K562 (cell line): ENCODE measurements at regions not wholly inside any gene's neighbourhood (a gene's known extent, or its start where the extent isn't known, plus 50 kb on each side); places are given as distances from the start of the nearest gene placed in this dataset.
A peak's percentile ranks its signal among the peaks of the same experiment; 100 is the strongest.

ENCODE experiments used
- ATAC-seq: fragments of 200-7000 bp; cut with Tn5 transposase; 3 replicates; pipeline ENCODE4 v1.9.1; 2020; ENCODE audit warnings: moderate library complexity
- BruUV-seq: library from RNA; stranded (reverse); fragments of 400-500 nt; replicated peaks from 2 replicates; lab custom pipeline; 2021; lab: Mats Ljungman, UMichigan
- CTCF ChIA-PET: fragments of 300-600 bp; formaldehyde crosslinking; extraction: SDS; loops from one replicate; lab custom pipeline; 2021; ENCODE audit warnings: low intra/inter-chr PET ratio; lab: Yijun Ruan, JAX
- POLR2A ChIA-PET: fragments of 300-600, 350-650 bp; sonication (Branson Sonifier 250); formaldehyde crosslinking; extraction: SDS; loops from one replicate; lab custom pipeline; 2021; ENCODE audit warnings: antibody characterized with exemption, inconsistent platforms; lab: Yijun Ruan, JAX
- DNase-seq, 4 experiments: peaks; one replicate each; pipeline versions ENCODE4 v3.0.0 to v3.0.0-alpha.2; 2011 to 2018; ENCODE audit warnings: low spot score in 3 of 4, mixed read lengths in 3 of 4; ENCODE audit errors: extremely low read depth in 1 of 4
- FAIRE-seq: peaks from 2 replicates; lab custom pipeline; 2011; peaks lifted over from hg19 to GRCh38; lab: Jason Lieb, UNC
- H2AFZ ChIP-seq: 2 replicates; pipeline ENCODE4 v1.6.0; 2011; ENCODE audit warnings: low read depth, low read length, control low read depth, inconsistent platforms
- H3K27ac ChIP-seq: fragments of 200-600 bp; 3 replicates; pipeline ENCODE4 v1.8.0; 2011; ENCODE audit warnings: low read depth, mild to moderate bottlenecking, control low read depth, inconsistent platforms, low read length, moderate library complexity, mixed read lengths; ENCODE audit errors: extremely low read depth
- H3K27me3 ChIP-seq, 2 experiments: fragments of 300-600 bp in 1 of 2; 2 replicates in 1 of 2; 3 replicates in 1 of 2; pipeline versions ENCODE4 v1.6.0 to v1.8.0; 2011; ENCODE audit warnings: inconsistent platforms in 2 of 2, low read length in 2 of 2, mild to moderate bottlenecking in 1 of 2, mixed read lengths in 1 of 2, moderate library complexity in 1 of 2; ENCODE audit not compliant: control insufficient read depth in 2 of 2, insufficient read depth in 2 of 2
- H3K36me3 ChIP-seq: fragments of 300-600 bp; 3 replicates; pipeline ENCODE4 v1.8.0; 2011; ENCODE audit warnings: mild to moderate bottlenecking, low read length, inconsistent platforms; ENCODE audit not compliant: control insufficient read depth, insufficient read depth
- H3K4me1 ChIP-seq, 2 experiments: fragments of 200-600 bp in 1 of 2; replicated peaks in 1 of 2; 2 replicates in 1 of 2; 3 replicates in 1 of 2; pipeline versions ENCODE4 v1.5.1 to v1.8.0; 2011; ENCODE audit warnings: inconsistent platforms in 2 of 2, low read length in 2 of 2, mild to moderate bottlenecking in 1 of 2, mixed read lengths in 1 of 2, moderate library complexity in 1 of 2; ENCODE audit not compliant: control insufficient read depth in 2 of 2, insufficient read depth in 2 of 2
- H3K4me2 ChIP-seq: 2 replicates; pipeline ENCODE4 v1.6.1; 2011; ENCODE audit warnings: low read length, control low read depth, inconsistent platforms, mixed read lengths; ENCODE audit not compliant: insufficient read depth
- H3K4me3 ChIP-seq: fragments of 200-600 bp; sonication (generic), shearing (Covaris generic); 2 replicates; pipeline ENCODE4 v1.5.1; 2016; ENCODE audit warnings: control low read depth, inconsistent platforms
- H3K79me2 ChIP-seq: fragments of 200-600 bp; 3 replicates; pipeline ENCODE4 v1.8.0; 2011; ENCODE audit warnings: low read length, inconsistent platforms; ENCODE audit not compliant: control insufficient read depth, insufficient read depth
- H3K9ac ChIP-seq, 2 experiments: 2 replicates each; pipeline versions ENCODE4 v1.6.0 to v1.6.1; 2011; ENCODE audit warnings: low read depth in 2 of 2, low read length in 2 of 2, control low read depth in 1 of 2, inconsistent platforms in 1 of 2, mild to moderate bottlenecking in 1 of 2, mixed read lengths in 1 of 2; ENCODE audit not compliant: insufficient read depth in 1 of 2
- H3K9me1 ChIP-seq: one replicate; pipeline ENCODE4 v1.6.0; 2011; ENCODE audit warnings: inconsistent platforms, mild to moderate bottlenecking, low read length, moderate library complexity; ENCODE audit not compliant: control insufficient read depth, insufficient read depth
- H3K9me3 ChIP-seq: replicated peaks from 2 replicates; pipeline ENCODE4 v1.5.1; 2011; ENCODE audit warnings: low read depth, low read length, inconsistent platforms; ENCODE audit not compliant: control insufficient read depth, insufficient read depth
- H4K20me1 ChIP-seq: replicated peaks from 2 replicates; pipeline ENCODE4 v1.6.1; 2011; ENCODE audit warnings: low read length, inconsistent platforms, mixed read lengths; ENCODE audit not compliant: control insufficient read depth, insufficient read depth
- DMBX1 ChIP-seq: fragments of 250-450 bp; sonication (Bioruptor Pico); IDR thresholded peaks from 2 replicates; pipeline ENCODE4 v1.8.0; 2022; ENCODE audit warnings: inconsistent platforms, mild to moderate bottlenecking, moderate library complexity, borderline replicate concordance
- LCOR ChIP-seq: sonication (generic); formaldehyde crosslinking; IDR thresholded peaks from 2 replicates; pipeline ENCODE4 v1.8.0; 2022; ENCODE audit warnings: mild to moderate bottlenecking, missing genetic modification reagents
- NR2C1 ChIP-seq, 2 experiments: fragments of 450-650 bp; IDR thresholded peaks; 2 replicates each; pipeline ENCODE4 v1.6.1; 2017; ENCODE audit warnings: mild to moderate bottlenecking in 2 of 2, antibody characterized with exemption in 1 of 2, inconsistent platforms in 1 of 2, missing compliant biosample characterization in 1 of 2, missing genetic modification characterization in 1 of 2
- NR2C2 ChIP-seq, 2 experiments: fragments of 200-800 bp in 1 of 2; sonication (Bioruptor generic) in 1 of 2; sonication (generic) in 1 of 2; formaldehyde crosslinking in 1 of 2; IDR thresholded peaks; 2 replicates each; pipeline versions ENCODE4 v1.6.1 to v1.8.0; 2016 to 2022; ENCODE audit warnings: mild to moderate bottlenecking in 1 of 2, missing compliant biosample characterization in 1 of 2, missing genetic modification characterization in 1 of 2, missing genetic modification reagents in 1 of 2
- OTX1 ChIP-seq: fragments of 450-650 bp; formaldehyde crosslinking; IDR thresholded peaks from 2 replicates; pipeline ENCODE4 v1.4.0; 2022; ENCODE audit warnings: mild to moderate bottlenecking
- RAD21 ChIP-seq, 2 experiments: fragments of 250-450 bp in 1 of 2; fragments of 450-650 bp in 1 of 2; sonication (Bioruptor Pico) in 1 of 2; formaldehyde crosslinking in 1 of 2; IDR thresholded peaks in 1 of 2; conservative IDR thresholded peaks in 1 of 2; 2 replicates each; pipeline versions ENCODE4 v1.4.0 to v1.8.0; 2020 to 2022; ENCODE audit warnings: mild to moderate bottlenecking in 2 of 2, moderate library complexity in 1 of 2
- TAF15 ChIP-seq: fragments of 200-400 bp; formaldehyde crosslinking; IDR thresholded peaks from 2 replicates; pipeline ENCODE4 v1.6.1; 2017; ENCODE audit warnings: mild to moderate bottlenecking, low read depth, low read length, moderate library complexity
- ZKSCAN8 ChIP-seq: fragments of 200-800 bp; sonication (Bioruptor generic); IDR thresholded peaks from 2 replicates; pipeline ENCODE4 v1.6.1; 2016; ENCODE audit warnings: missing genetic modification characterization, missing compliant biosample characterization
- ZNF551 ChIP-seq: fragments of 250-450 bp; sonication (Bioruptor Pico); IDR thresholded peaks from 2 replicates; pipeline ENCODE4 v1.5.0; 2021; ENCODE audit warnings: mild to moderate bottlenecking, moderate library complexity
- ZNF589 ChIP-seq: fragments of 200-800 bp; sonication (Bioruptor generic); IDR thresholded peaks from 2 replicates; pipeline ENCODE4 v1.6.1; 2016; ENCODE audit warnings: low read depth, missing genetic modification characterization, missing compliant biosample characterization
- WGBS: fragments of 100-300 bp; shearing (Covaris generic); methylation state at CpG from one replicate; pipeline ENCODE4 v1.1.6; 2016; ENCODE audit warnings: low coverage, mixed read lengths; ENCODE audit not compliant: insufficient coverage; ENCODE audit errors: missing lambda C conversion rate; 5-methylcytosine and 5-hydroxymethylcytosine counted together
- in situ Hi-C: fragments of 300-500 bp; cut with MboI; formaldehyde crosslinking; loops from 4 replicates; pipeline ENCODE4 v1.15.0; 2018; ENCODE audit warnings: inconsistent platforms, mixed read lengths
- intact Hi-C: fragments of 100-400 bp; cut with micrococcal nuclease; formaldehyde crosslinking; loops from 2 replicates; pipeline ENCODE4 v1.14.2; 2022
- TF ChIP-seq, protein P1 (sequence below): fragments of 250-450 bp; sonication (Bioruptor Pico); IDR thresholded peaks from 2 replicates; pipeline ENCODE4 v1.4.0; 2020
- TF ChIP-seq, protein P2 (sequence below): fragments of 200-800 bp; sonication (Bioruptor generic); IDR thresholded peaks from 2 replicates; pipeline ENCODE4 v1.6.1; 2017; ENCODE audit warnings: missing genetic modification characterization, missing compliant biosample characterization

DNA sequence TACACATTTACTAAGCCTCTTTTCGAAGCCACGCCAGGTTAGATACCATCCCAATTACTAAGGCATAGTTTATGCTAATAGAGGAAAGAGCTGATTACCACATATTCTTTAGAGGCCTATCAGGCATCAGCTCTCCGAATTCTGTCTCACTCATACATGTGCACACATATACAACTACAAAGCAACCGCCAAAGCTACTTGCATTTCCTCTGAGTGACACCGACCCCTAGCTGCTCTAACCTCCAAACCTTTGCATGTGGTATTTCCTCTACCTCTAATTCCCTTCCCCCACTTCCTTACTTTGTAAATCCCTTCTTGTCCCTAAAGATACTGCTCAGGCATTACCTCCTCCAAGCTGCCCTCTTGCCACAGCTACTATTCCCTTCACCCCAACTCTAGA lies 107.2 kb downstream of the DUSP6 start:
- peak; percentile 59; the same call in 1 of the 2 replicates for TF ChIP-seq OTX1
- TF ChIP-seq, protein P1, sequence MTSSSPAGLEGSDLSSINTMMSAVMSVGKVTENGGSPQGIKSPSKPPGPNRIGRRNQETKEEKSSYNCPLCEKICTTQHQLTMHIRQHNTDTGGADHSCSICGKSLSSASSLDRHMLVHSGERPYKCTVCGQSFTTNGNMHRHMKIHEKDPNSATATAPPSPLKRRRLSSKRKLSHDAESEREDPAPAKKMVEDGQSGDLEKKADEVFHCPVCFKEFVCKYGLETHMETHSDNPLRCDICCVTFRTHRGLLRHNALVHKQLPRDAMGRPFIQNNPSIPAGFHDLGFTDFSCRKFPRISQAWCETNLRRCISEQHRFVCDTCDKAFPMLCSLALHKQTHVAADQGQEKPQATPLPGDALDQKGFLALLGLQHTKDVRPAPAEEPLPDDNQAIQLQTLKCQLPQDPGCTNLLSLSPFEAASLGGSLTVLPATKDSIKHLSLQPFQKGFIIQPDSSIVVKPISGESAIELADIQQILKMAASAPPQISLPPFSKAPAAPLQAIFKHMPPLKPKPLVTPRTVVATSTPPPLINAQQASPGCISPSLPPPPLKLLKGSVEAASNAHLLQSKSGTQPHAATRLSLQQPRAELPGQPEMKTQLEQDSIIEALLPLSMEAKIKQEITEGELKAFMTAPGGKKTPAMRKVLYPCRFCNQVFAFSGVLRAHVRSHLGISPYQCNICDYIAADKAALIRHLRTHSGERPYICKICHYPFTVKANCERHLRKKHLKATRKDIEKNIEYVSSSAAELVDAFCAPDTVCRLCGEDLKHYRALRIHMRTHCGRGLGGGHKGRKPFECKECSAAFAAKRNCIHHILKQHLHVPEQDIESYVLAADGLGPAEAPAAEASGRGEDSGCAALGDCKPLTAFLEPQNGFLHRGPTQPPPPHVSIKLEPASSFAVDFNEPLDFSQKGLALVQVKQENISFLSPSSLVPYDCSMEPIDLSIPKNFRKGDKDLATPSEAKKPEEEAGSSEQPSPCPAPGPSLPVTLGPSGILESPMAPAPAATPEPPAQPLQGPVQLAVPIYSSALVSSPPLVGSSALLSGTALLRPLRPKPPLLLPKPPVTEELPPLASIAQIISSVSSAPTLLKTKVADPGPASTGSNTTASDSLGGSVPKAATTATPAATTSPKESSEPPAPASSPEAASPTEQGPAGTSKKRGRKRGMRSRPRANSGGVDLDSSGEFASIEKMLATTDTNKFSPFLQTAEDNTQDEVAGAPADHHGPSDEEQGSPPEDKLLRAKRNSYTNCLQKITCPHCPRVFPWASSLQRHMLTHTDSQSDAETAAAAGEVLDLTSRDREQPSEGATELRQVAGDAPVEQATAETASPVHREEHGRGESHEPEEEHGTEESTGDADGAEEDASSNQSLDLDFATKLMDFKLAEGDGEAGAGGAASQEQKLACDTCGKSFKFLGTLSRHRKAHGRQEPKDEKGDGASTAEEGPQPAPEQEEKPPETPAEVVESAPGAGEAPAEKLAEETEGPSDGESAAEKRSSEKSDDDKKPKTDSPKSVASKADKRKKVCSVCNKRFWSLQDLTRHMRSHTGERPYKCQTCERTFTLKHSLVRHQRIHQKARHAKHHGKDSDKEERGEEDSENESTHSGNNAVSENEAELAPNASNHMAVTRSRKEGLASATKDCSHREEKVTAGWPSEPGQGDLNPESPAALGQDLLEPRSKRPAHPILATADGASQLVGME (CRISPR knock-in tag): no peak
- TF ChIP-seq, protein P2, sequence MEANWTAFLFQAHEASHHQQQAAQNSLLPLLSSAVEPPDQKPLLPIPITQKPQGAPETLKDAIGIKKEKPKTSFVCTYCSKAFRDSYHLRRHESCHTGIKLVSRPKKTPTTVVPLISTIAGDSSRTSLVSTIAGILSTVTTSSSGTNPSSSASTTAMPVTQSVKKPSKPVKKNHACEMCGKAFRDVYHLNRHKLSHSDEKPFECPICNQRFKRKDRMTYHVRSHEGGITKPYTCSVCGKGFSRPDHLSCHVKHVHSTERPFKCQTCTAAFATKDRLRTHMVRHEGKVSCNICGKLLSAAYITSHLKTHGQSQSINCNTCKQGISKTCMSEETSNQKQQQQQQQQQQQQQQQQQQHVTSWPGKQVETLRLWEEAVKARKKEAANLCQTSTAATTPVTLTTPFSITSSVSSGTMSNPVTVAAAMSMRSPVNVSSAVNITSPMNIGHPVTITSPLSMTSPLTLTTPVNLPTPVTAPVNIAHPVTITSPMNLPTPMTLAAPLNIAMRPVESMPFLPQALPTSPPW: 0 out of 2 replicates have a peak, but pooled peaks have one; percentile 10
- no peak for TF ChIP-seq ZNF551
- no peak; the same call in 1 of the 2 replicates for TF ChIP-seq ZNF589 (CRISPR knock-in tag)
- TF ChIP-seq RAD21 (CRISPR knock-in tag; conservative IDR thresholded peaks at IDR 0.05 in 1 of 2, IDR thresholded peaks at IDR 0.05 in 1 of 2): peak; percentile 32 to 63
- no peak for TF ChIP-seq NR2C2 (CRISPR knock-in tag; IDR thresholded peaks at IDR 0.05)
- 0 out of 2 replicates have a peak, but pooled peaks have one; percentile 24 for TF ChIP-seq NR2C2 (tag; IDR thresholded peaks at IDR 0.05)
- no peak for TF ChIP-seq LCOR (CRISPR knock-in tag)
- no peak for TF ChIP-seq NR2C1 (IDR thresholded peaks at IDR 0.05)
- peak; percentile 21; the same call in 1 of the 2 replicates for TF ChIP-seq NR2C1 (tag; IDR thresholded peaks at IDR 0.05)
- TF ChIP-seq DMBX1 (CRISPR knock-in tag): peak; percentile 17; the same call in 1 of the 2 replicates
- TF ChIP-seq ZKSCAN8: 0 out of 2 replicates have a peak, but pooled peaks have one; percentile 59
- TF ChIP-seq TAF15: no peak
- ATAC-seq: no peak
- in situ Hi-C loops: no loop called here

More for the DNA sequence above, 107.2 kb downstream of the DUSP6 start:
- H3K79me2 ChIP-seq: no peaks in the 10 kb centered on the region
- H3K27me3 ChIP-seq: no peaks in the 10 kb centered on the region
- FAIRE-seq: no peak
- H3K27ac ChIP-seq: no peak overlapping the region
- ChIA-PET POLR2A (no interaction called here), CTCF (no interaction called here)
- H3K4me3 ChIP-seq: no peak overlapping the region
- H3K4me2 ChIP-seq: no peak overlapping the region
- no peak overlapping the region for H2AFZ ChIP-seq
- H3K9me3 ChIP-seq: no peaks in the 10 kb centered on the region
- intact Hi-C loops: no loop called here
- WGBS: 6% methylated on average over 5 of the region's 5 CpGs
- no peaks in the 10 kb centered on the region for H3K9me1 ChIP-seq
- no peak overlapping the region for H3K9ac ChIP-seq
- H4K20me1 ChIP-seq: no peaks in the 10 kb centered on the region
- H3K36me3 ChIP-seq: no peaks in the 10 kb centered on the region
- no peaks in the 10 kb centered on the region; a peak in 1 of 5 replicates for H3K4me1 ChIP-seq
- BruUV-seq: no TSS peak
- no peak for DNase-seq
